Endodermal cell (in vitro differentiated cells): ENCODE measurements at regions not wholly inside any gene's neighbourhood (a gene's known extent, or its start where the extent isn't known, plus 50 kb on each side); places are given as distances from the start of the nearest gene placed in this dataset.

ENCODE experiments used
- DNase-seq: peaks from one replicate; pipeline ENCODE4 v3.0.0-alpha.2; 2017
- H3K27ac ChIP-seq: 2 replicates; pipeline ENCODE4 v1.5.1; 2013; ENCODE audit warnings: mild to moderate bottlenecking, low read depth, low read length, moderate library complexity
- H3K27me3 ChIP-seq: 2 replicates; pipeline ENCODE4 v1.6.1; 2013; ENCODE audit warnings: mild to moderate bottlenecking, low read length, moderate library complexity; ENCODE audit not compliant: insufficient read depth, control insufficient read depth, poor library complexity, severe bottlenecking
- H3K36me3 ChIP-seq: 2 replicates; pipeline ENCODE4 v1.7.0; 2013; ENCODE audit warnings: mild to moderate bottlenecking, low read length, moderate library complexity; ENCODE audit not compliant: control insufficient read depth, insufficient read depth
- H3K4me1 ChIP-seq: one replicate; pipeline ENCODE4 v1.7.0; 2013; ENCODE audit warnings: low read length; ENCODE audit not compliant: control insufficient read depth, insufficient read depth
- H3K4me3 ChIP-seq: 2 replicates; pipeline ENCODE4 v1.5.1; 2013; ENCODE audit warnings: mild to moderate bottlenecking, low read length, moderate library complexity
- H3K9ac ChIP-seq: 2 replicates; pipeline ENCODE4 v1.6.1; 2013; ENCODE audit warnings: mild to moderate bottlenecking, low read length, moderate library complexity; ENCODE audit not compliant: poor library complexity, severe bottlenecking; ENCODE audit errors: extremely low read depth
- H3K9me3 ChIP-seq: 2 replicates; pipeline ENCODE4 v1.6.1; 2013; ENCODE audit warnings: mild to moderate bottlenecking, low read length, moderate library complexity; ENCODE audit not compliant: control insufficient read depth
- H3K27ac Mint-ChIP-seq: 2 replicates; pipeline ENCODE4 v1.8.0; 2020; ENCODE audit warnings: mixed read lengths
- H3K27me3 Mint-ChIP-seq: 2 replicates; pipeline ENCODE4 v1.8.0; 2021; ENCODE audit warnings: mild to moderate bottlenecking, mixed read lengths; ENCODE audit not compliant: insufficient read depth
- H3K36me3 Mint-ChIP-seq: 2 replicates; pipeline ENCODE4 v1.8.0; 2020; ENCODE audit warnings: low read depth, mixed read lengths
- H3K4me1 Mint-ChIP-seq: 2 replicates; pipeline ENCODE4 v1.8.0; 2020; ENCODE audit warnings: mixed read lengths
- H3K4me3 Mint-ChIP-seq: 2 replicates; pipeline ENCODE4 v1.8.0; 2020; ENCODE audit warnings: mild to moderate bottlenecking, moderate library complexity, mixed read lengths
- H3K9me3 Mint-ChIP-seq: 2 replicates; pipeline ENCODE4 v1.8.0; 2020; ENCODE audit warnings: mild to moderate bottlenecking, mixed read lengths
- WGBS, 2 experiments: methylation state at CpG; one replicate each; pipeline versions ENCODE4 v1.1.5 to v1.1.7; 2013; ENCODE audit warnings: missing lambda C conversion rate in 2 of 2, mixed read lengths in 1 of 2; ENCODE audit not compliant: insufficient coverage in 1 of 2, insufficient read length in 1 of 2; 5-methylcytosine and 5-hydroxymethylcytosine counted together
- TF ChIP-seq, protein P1 (sequence below): fragments of 200-600 bp; sonication (generic); conservative IDR thresholded peaks from 2 replicates; pipeline ENCODE4 v1.5.0; 2021; ENCODE audit warnings: antibody characterized with exemption, mild to moderate bottlenecking

DNA sequence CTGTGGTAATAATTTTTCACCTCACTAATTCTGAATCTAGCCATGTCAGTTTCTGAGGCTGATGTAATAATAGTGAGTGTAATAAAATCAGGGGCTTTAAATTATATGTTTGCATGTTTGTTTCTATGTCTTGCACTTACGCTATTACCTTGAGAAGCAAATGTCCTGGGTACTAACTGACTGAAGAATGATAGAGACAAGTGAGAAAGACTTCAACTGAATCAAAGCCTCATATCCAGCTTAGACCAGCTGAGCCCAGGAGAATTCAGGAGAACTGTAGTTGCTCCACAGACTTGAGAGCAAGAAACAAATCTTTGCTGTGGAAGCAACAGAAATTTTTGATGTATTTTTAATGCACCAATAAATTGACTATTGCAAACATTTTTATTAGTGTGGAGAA, 162.8 kb downstream of the MANEA start:
- no peak overlapping the region for H3K27ac Mint-ChIP-seq
- no peaks in the 10 kb centered on the region for H3K9me3 Mint-ChIP-seq
- no peak overlapping the region for H3K4me3 Mint-ChIP-seq
- no peaks in the 10 kb centered on the region for H3K9me3 ChIP-seq
- H3K4me1 Mint-ChIP-seq: peaks cover 7% of the 10 kb centered on the region
- H3K4me3 ChIP-seq: no peak overlapping the region
- H3K27me3 ChIP-seq: no peaks in the 10 kb centered on the region
- H3K27ac ChIP-seq: no peak overlapping the region
- no peaks in the 10 kb centered on the region for H3K36me3 Mint-ChIP-seq
- H3K36me3 ChIP-seq: no peaks in the 10 kb centered on the region
- TF ChIP-seq, protein P1, sequence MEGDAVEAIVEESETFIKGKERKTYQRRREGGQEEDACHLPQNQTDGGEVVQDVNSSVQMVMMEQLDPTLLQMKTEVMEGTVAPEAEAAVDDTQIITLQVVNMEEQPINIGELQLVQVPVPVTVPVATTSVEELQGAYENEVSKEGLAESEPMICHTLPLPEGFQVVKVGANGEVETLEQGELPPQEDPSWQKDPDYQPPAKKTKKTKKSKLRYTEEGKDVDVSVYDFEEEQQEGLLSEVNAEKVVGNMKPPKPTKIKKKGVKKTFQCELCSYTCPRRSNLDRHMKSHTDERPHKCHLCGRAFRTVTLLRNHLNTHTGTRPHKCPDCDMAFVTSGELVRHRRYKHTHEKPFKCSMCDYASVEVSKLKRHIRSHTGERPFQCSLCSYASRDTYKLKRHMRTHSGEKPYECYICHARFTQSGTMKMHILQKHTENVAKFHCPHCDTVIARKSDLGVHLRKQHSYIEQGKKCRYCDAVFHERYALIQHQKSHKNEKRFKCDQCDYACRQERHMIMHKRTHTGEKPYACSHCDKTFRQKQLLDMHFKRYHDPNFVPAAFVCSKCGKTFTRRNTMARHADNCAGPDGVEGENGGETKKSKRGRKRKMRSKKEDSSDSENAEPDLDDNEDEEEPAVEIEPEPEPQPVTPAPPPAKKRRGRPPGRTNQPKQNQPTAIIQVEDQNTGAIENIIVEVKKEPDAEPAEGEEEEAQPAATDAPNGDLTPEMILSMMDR: no peak
- peaks cover 4% of the 10 kb centered on the region for H3K4me1 ChIP-seq
- no peak overlapping the region for H3K9ac ChIP-seq
- 91 to 100% methylated on average over 1 of the region's 1 CpG for WGBS, 2 experiments
- DNase-seq: no peak
- no peaks in the 10 kb centered on the region for H3K27me3 Mint-ChIP-seq

DNA sequence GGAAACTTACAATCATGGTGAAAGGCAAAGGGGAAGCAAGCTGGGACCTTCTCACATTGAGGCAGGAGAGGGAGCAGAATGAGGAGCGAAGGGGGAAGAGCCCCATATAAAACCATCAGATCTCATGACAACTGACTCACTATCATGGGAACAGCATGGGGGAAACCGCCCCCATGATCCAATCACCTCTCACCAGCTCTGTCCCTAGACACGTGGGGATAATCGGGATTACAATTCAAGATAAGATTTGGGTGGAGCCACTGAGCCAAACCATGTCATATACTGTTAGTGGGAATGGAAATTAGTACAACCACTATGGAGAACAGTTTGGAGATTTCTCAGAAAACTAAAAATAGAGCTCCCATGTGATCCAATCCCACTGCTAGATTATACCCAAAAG, 163.7 kb downstream of the MANEA start:
- H3K9ac ChIP-seq: no peak overlapping the region

DNA sequence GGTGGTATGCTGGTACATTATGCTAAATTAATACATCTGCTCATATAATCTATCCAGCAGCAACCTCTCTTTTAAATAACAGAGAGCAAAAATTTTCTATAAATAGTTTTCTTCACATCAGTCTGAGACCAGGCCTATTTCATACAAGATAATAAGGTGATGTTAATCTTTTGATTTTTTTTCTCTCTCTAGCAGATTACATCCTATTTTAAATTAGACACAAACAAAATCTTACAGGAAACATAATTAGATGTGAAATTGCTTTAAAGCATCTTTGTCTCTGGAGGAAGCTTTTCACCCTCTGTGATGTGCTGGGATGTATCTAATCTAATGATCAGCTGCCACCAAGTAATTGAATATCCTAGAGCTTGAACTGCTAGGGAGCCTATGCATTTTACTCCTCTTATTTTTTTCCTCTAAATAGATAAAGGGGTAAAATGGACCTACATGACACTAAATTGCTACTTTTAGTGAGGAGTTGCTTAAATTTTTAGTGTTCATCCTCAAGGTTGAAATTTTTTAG, 165.5 kb downstream of the MANEA start:
- Mint-ChIP-seq H3K4me3 (no peak overlapping the region), H3K4me1 (peaks cover 7% of the 10 kb centered on the region), H3K27me3 (no peaks in the 10 kb centered on the region), H3K36me3 (no peaks in the 10 kb centered on the region), H3K9me3 (no peaks in the 10 kb centered on the region), H3K27ac (no peak overlapping the region)
- TF ChIP-seq, protein P1: no peak
- no peaks in the 10 kb centered on the region for H3K9me3 ChIP-seq
- H3K9ac ChIP-seq: no peak overlapping the region
- no peak overlapping the region for H3K4me3 ChIP-seq
- no peak for DNase-seq
- peaks cover 4% of the 10 kb centered on the region for H3K4me1 ChIP-seq
- H3K27ac ChIP-seq: no peak overlapping the region
- no peaks in the 10 kb centered on the region for H3K27me3 ChIP-seq
- no peaks in the 10 kb centered on the region for H3K36me3 ChIP-seq

More for the DNA sequence above, 163.7 kb downstream of the MANEA start:
- Mint-ChIP-seq H3K9me3 (no peaks in the 10 kb centered on the region), H3K4me3 (no peak overlapping the region), H3K27me3 (no peaks in the 10 kb centered on the region), H3K4me1 (peaks cover 7% of the 10 kb centered on the region), H3K36me3 (no peaks in the 10 kb centered on the region), H3K27ac (no peak overlapping the region)
- Histone ChIP-seq H3K4me1 (peaks cover 4% of the 10 kb centered on the region), H3K27me3 (no peaks in the 10 kb centered on the region), H3K9me3 (no peaks in the 10 kb centered on the region), H3K4me3 (no peak overlapping the region), H3K36me3 (no peaks in the 10 kb centered on the region), H3K27ac (no peak overlapping the region)
- 73 to 100% methylated on average over 1 to 4 of the region's 4 CpGs for WGBS, 2 experiments
- peak; percentile 39 for DNase-seq
- TF ChIP-seq, protein P1: no peak
